Stomach (tissue), 4 donors: ENCODE measurements at regions not wholly inside any gene's neighbourhood (a gene's known extent, or its start where the extent isn't known, plus 50 kb on each side); places are given as distances from the start of the nearest gene placed in this dataset.
"Not testable (repeated sequence)": the region's sequence is repeated elsewhere in the genome, so short reads cannot be mapped to it uniquely, and the experiment has no call there.

ENCODE experiments used
- EP300 ChIP-seq: sonication (generic); formaldehyde crosslinking; IDR thresholded peaks from one replicate; pipeline ENCODE4 v1.6.1; 2017; ENCODE audit warnings: antibody characterized with exemption
- POLR2A ChIP-seq, 4 donors: fragments of 450-650 bp; IDR thresholded peaks; one replicate each; pipeline ENCODE4 v1.6.1; 2016; ENCODE audit warnings: antibody characterized with exemption in 4 of 4, control low read depth in 2 of 4, mild to moderate bottlenecking in 1 of 4, moderate library complexity in 1 of 4
- POLR2AphosphoS5 ChIP-seq, 3 donors: sonication (generic); formaldehyde crosslinking; IDR thresholded peaks; one replicate each; pipeline ENCODE4 v1.6.1; 2016; ENCODE audit warnings: antibody characterized with exemption in 3 of 3
- TF ChIP-seq, protein P1 (sequence below), 7 experiments: fragments of 450-650 bp in 4 of 7; fragments of 200-600 bp in 3 of 7; sonication (generic) in 3 of 7; IDR thresholded peaks; one replicate each; pipeline ENCODE4 v1.5.1; 2016 to 2019; ENCODE audit warnings: antibody characterized with exemption in 7 of 7, control low read depth in 2 of 7, mild to moderate bottlenecking in 1 of 7

DNA sequence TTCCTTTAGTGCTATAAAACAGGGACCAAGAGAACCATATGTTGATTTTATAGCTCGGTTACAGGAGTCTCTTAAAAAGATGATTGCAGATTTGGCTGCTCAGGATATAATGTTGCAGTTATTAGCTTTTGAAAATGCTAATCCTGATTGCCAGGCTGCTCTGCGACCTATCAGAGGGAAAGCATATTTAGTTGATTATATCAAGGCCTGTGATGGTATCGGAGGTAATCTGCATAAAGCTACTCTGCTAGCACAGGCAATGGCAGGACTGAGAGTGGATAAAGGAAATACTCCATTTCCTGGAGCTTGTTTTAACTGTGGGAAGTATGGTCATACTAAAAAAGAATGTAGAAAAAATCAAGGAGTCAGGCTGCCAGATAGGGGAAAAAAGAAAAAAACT lies 99.0 kb upstream of the CCNH start:
- TF ChIP-seq POLR2AphosphoS5 (IDR thresholded peaks at IDR 0.05); POLR2A (IDR thresholded peaks at IDR 0.05); EP300: not testable (repeated sequence)
- TF ChIP-seq, protein P1, sequence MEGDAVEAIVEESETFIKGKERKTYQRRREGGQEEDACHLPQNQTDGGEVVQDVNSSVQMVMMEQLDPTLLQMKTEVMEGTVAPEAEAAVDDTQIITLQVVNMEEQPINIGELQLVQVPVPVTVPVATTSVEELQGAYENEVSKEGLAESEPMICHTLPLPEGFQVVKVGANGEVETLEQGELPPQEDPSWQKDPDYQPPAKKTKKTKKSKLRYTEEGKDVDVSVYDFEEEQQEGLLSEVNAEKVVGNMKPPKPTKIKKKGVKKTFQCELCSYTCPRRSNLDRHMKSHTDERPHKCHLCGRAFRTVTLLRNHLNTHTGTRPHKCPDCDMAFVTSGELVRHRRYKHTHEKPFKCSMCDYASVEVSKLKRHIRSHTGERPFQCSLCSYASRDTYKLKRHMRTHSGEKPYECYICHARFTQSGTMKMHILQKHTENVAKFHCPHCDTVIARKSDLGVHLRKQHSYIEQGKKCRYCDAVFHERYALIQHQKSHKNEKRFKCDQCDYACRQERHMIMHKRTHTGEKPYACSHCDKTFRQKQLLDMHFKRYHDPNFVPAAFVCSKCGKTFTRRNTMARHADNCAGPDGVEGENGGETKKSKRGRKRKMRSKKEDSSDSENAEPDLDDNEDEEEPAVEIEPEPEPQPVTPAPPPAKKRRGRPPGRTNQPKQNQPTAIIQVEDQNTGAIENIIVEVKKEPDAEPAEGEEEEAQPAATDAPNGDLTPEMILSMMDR (IDR thresholded peaks at IDR 0.05) = not testable (repeated sequence)
